ENCODE measurements at regions not wholly inside any gene's neighbourhood (a gene's known extent, or its start where the extent isn't known, plus 50 kb on each side); places are given as distances from the start of the nearest gene placed in this dataset.

DNA sequence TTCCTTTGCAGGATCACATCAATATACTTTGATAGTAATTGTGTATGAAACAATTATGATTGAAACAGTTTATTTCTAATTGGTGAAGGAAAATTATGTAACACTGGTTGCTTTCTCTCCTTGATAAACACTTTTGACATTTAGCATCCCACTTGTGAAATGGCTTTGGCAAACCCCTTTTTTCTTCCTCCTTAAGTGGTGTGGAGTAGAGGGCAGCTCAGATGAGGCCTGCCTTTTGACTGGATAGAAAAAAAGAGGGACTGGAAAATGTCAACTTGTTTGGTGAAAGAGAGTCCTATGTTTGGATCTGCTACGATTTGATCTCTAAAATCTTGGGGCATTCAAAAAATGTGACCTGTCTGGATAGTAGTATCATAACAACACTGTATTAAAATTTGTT lies 318.3 kb downstream of the MEIS1 start:
- TF ChIP-seq CTCF (IDR thresholded peaks at IDR 0.05; ENCODE audit: borderline replicate concordance, control extremely low read depth, extremely low read depth, insufficient read depth, missing control alignments), result no peak
- in situ Hi-C loops (cut with MboI; ENCODE audit: low sequenced_read_pairs, unreplicated experiment), result no loop called here
- DNase-seq (ENCODE audit: low spot score), result no peak

GRCh38 chr2:66753660-66754059 lies 318.7 kb downstream of the MEIS1 start:
- in situ Hi-C loops (cut with MboI; ENCODE audit: low sequenced_read_pairs, unreplicated experiment), result no loop called here
- no peak for DNase-seq (ENCODE audit: low spot score)
- no peak for TF ChIP-seq CTCF (IDR thresholded peaks at IDR 0.05; ENCODE audit: borderline replicate concordance, control extremely low read depth, extremely low read depth, insufficient read depth, missing control alignments)

DNA sequence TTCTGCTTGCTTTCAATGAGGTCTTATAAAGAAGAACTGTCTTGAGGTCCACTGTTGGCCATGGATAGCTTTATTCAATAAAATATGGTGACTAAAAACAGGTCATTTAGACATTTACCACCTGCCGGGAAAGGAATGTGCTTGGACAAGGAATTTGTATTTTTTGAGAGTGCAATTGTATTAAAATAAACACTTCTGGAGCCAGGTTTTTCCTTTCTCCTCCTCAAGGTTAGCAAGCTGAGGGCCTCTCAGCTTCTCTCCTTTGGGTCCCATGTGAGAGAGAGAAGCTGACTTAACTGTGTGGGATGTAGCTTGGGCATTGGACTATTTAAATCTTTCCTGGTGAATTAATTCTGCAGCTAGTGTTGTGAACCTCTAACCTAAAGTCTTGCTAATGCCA lies 321.0 kb downstream of the MEIS1 start:
- no peak for DNase-seq (ENCODE audit: low spot score)
- TF ChIP-seq CTCF (IDR thresholded peaks at IDR 0.05; ENCODE audit: borderline replicate concordance, control extremely low read depth, extremely low read depth, insufficient read depth, missing control alignments), result no peak
- in situ Hi-C loops (cut with MboI; ENCODE audit: low sequenced_read_pairs, unreplicated experiment), result no loop called here

- TF ChIP-seq CTCF (IDR thresholded peaks at IDR 0.05; ENCODE audit: borderline replicate concordance, control extremely low read depth, extremely low read depth, insufficient read depth, missing control alignments), result no peak
- DNase-seq (ENCODE audit: low spot score), result no peak
- in situ Hi-C loops (cut with MboI; ENCODE audit: low sequenced_read_pairs, unreplicated experiment), result no loop called here
Observed at GRCh38 chr2:66761826-66762225, 326.9 kb downstream of the MEIS1 start.

DNA sequence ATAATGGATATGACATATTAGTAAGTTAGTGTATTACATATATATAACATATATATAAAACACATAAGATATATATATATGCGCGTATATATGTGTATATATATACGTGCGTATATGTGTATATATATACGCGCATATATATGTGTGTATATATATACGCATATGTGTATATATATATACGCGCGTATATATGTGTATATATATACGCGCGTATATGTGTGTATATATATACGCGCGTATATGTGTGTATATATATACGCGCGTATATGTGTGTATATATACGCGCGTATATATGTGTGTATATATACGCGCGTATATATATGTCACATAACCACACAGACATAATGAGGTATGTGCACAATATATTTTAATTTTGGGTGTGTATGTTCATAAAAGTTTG lies 327.8 kb downstream of the MEIS1 start:
- in situ Hi-C loops (cut with MboI; ENCODE audit: low sequenced_read_pairs, unreplicated experiment), result no loop called here
- DNase-seq (ENCODE audit: low spot score), result no peak
- no peak for TF ChIP-seq CTCF (IDR thresholded peaks at IDR 0.05; ENCODE audit: borderline replicate concordance, control extremely low read depth, extremely low read depth, insufficient read depth, missing control alignments)

- in situ Hi-C loops (cut with MboI; ENCODE audit: low sequenced_read_pairs, unreplicated experiment), result no loop called here
- no peak for TF ChIP-seq CTCF (IDR thresholded peaks at IDR 0.05; ENCODE audit: borderline replicate concordance, control extremely low read depth, extremely low read depth, insufficient read depth, missing control alignments)
- DNase-seq (ENCODE audit: low spot score), result no peak
Observed at GRCh38 chr2:66766582-66766981, 331.7 kb downstream of the MEIS1 start.

Measured in GM13976 (cell line).